B cell (primary cell): ENCODE measurements at regions not wholly inside any gene's neighbourhood (a gene's known extent, or its start where the extent isn't known, plus 50 kb on each side); places are given as distances from the start of the nearest gene placed in this dataset.

Experiments
- ATAC-seq: fragments of 200-7000 bp; cut with Tn5 transposase; one replicate; pipeline ENCODE4 v1.10.0; 2021; ENCODE audit warnings: low read depth, mild to moderate bottlenecking, moderate number of reproducible peaks, moderate library complexity
- CTCF ChIA-PET: fragments of 350-600 bp; sonication (Branson Sonifier 250); formaldehyde crosslinking; loops from one replicate; lab custom pipeline; 2021; ENCODE audit warnings: antibody characterized with exemption, inconsistent platforms; lab: Charles Lee
- POLR2A ChIA-PET: fragments of 350-600 bp; sonication (Branson Sonifier 250); formaldehyde crosslinking; loops from one replicate; lab custom pipeline; 2021; ENCODE audit warnings: antibody characterized with exemption; lab: Charles Lee
- DNase-seq: peaks from one replicate; pipeline ENCODE4 v3.0.0; 2013
- H2AFZ ChIP-seq: 2 replicates; pipeline ENCODE4 v1.6.1; 2012; ENCODE audit warnings: mild to moderate bottlenecking, low read depth, low read length; ENCODE audit not compliant: insufficient read depth, poor library complexity, severe bottlenecking
- H3K27ac ChIP-seq, 2 donors: 1 replicate in 1 of 2; 2 replicates in 1 of 2; pipeline ENCODE4 v1.5.1; 2012 to 2013; ENCODE audit warnings: low read length in 2 of 2, mild to moderate bottlenecking in 2 of 2, moderate library complexity in 1 of 2
- H3K27me3 ChIP-seq, 4 experiments: fragments of 200-600 bp in 1 of 4; sonication (generic) in 1 of 4; replicated peaks in 1 of 4; 1 replicate in 2 of 4; 2 replicates in 2 of 4; pipeline versions ENCODE4 v1.6.1 to v1.7.0; 2013 to 2016; ENCODE audit warnings: low read length in 3 of 4, mild to moderate bottlenecking in 2 of 4, mixed read lengths in 1 of 4, moderate library complexity in 1 of 4; ENCODE audit not compliant: insufficient read depth in 4 of 4, control insufficient read depth in 3 of 4; ENCODE audit errors: control extremely low read depth in 1 of 4
- H3K36me3 ChIP-seq, 2 experiments: replicated peaks in 1 of 2; 1 replicate in 1 of 2; 2 replicates in 1 of 2; pipeline versions ENCODE4 v1.6.1 to v1.7.1; 2013; ENCODE audit warnings: low read length in 1 of 2; ENCODE audit not compliant: insufficient read depth in 2 of 2, control insufficient read depth in 1 of 2; ENCODE audit errors: control extremely low read depth in 1 of 2, extremely low read depth in 1 of 2
- H3K4me1 ChIP-seq, 2 donors: fragments of 200-600 bp in 1 of 2; sonication (generic) in 1 of 2; 1 replicate in 1 of 2; 2 replicates in 1 of 2; pipeline versions ENCODE4 v1.5.1 to v1.6.1; 2013 to 2017; ENCODE audit warnings: low read length in 2 of 2; ENCODE audit not compliant: control insufficient read depth in 2 of 2, insufficient read depth in 2 of 2
- H3K4me2 ChIP-seq: replicated peaks from 2 replicates; pipeline ENCODE3; 2012; ENCODE audit warnings: mild to moderate bottlenecking, low read depth, low read length; ENCODE audit not compliant: poor library complexity, severe bottlenecking
- H3K4me3 ChIP-seq, 5 experiments: fragments of 200-600 bp in 1 of 5; sonication (generic) in 1 of 5; 1 replicate in 3 of 5; 2 replicates in 2 of 5; pipeline versions ENCODE4 v1.5.1 to v1.7.0; 2011 to 2016; ENCODE audit warnings: low read length in 4 of 5, mild to moderate bottlenecking in 4 of 5, low read depth in 2 of 5, control low read depth in 1 of 5, moderate library complexity in 1 of 5; ENCODE audit not compliant: insufficient read depth in 1 of 5; ENCODE audit errors: control extremely low read depth in 1 of 5, extremely low read depth in 1 of 5
- H3K79me2 ChIP-seq: fragments of 200-600 bp; sonication (generic); one replicate; pipeline ENCODE4 v1.6.0; 2016; ENCODE audit warnings: low read length; ENCODE audit not compliant: control insufficient read depth, insufficient read depth
- H3K9ac ChIP-seq: fragments of 200-600 bp; sonication (generic); 2 replicates; pipeline ENCODE4 v1.6.1; 2017; ENCODE audit warnings: mild to moderate bottlenecking, low read length, moderate library complexity
- H3K9me3 ChIP-seq, 3 donors: one replicate each; pipeline versions ENCODE4 v1.6.1 to v1.7.1; 2013; ENCODE audit warnings: low read length in 2 of 3; ENCODE audit not compliant: control insufficient read depth in 2 of 3, insufficient read depth in 1 of 3; ENCODE audit errors: control extremely low read depth in 1 of 3
- H4K20me1 ChIP-seq: 2 replicates; pipeline ENCODE4 v1.6.0; 2012; ENCODE audit warnings: mild to moderate bottlenecking, low read length; ENCODE audit not compliant: insufficient read depth, control insufficient read depth, poor library complexity, severe bottlenecking
- H3K27ac Mint-ChIP-seq: one replicate; pipeline ENCODE4 v1.8.0; 2021; ENCODE audit warnings: mixed read lengths
- H3K27me3 Mint-ChIP-seq: one replicate; pipeline ENCODE4 v1.8.0; 2021; ENCODE audit warnings: mixed read lengths
- H3K4me1 Mint-ChIP-seq: one replicate; pipeline ENCODE4 v1.8.0; 2021; ENCODE audit warnings: mixed read lengths
- H3K4me3 Mint-ChIP-seq: one replicate; pipeline ENCODE4 v1.8.0; 2021; ENCODE audit warnings: mixed read lengths
- H3K9me3 Mint-ChIP-seq: one replicate; pipeline ENCODE4 v1.8.0; 2022; ENCODE audit warnings: mixed read lengths; ENCODE audit not compliant: insufficient read depth
- CTCF ChIP-seq: fragments of 200-600 bp; IDR thresholded peaks from one replicate; pipeline ENCODE4 v1.8.0; 2022; ENCODE audit warnings: antibody characterized with exemption, mild to moderate bottlenecking
- EZH2 ChIP-seq: IDR thresholded peaks from 2 replicates; pipeline ENCODE4 v1.6.1; 2012; ENCODE audit warnings: borderline replicate concordance, low read depth, mild to moderate bottlenecking, moderate library complexity, low read length; ENCODE audit not compliant: insufficient read depth, poor library complexity, severe bottlenecking
- WGBS: methylation state at CpG from one replicate; pipeline ENCODE4 v1.1.5; 2013; ENCODE audit warnings: missing lambda C conversion rate; ENCODE audit not compliant: insufficient coverage; 5-methylcytosine and 5-hydroxymethylcytosine counted together
- intact Hi-C: fragments of 100-400 bp; cut with micrococcal nuclease; formaldehyde crosslinking; loops from one replicate; pipeline ENCODE4 v1.10.0; 2022

- Histone ChIP-seq H3K4me3 (no peak overlapping the region), H2AFZ (no peak overlapping the region), H3K4me1 (peaks cover 3 to 9% of the 10 kb centered on the region in 2 donors), H3K9ac (no peak overlapping the region), H3K79me2 (no peaks in the 10 kb centered on the region), H3K27ac (no peak overlapping the region), H3K36me3 (no peaks in the 10 kb centered on the region), H3K27me3 (no peaks in the 10 kb centered on the region), H4K20me1 (no peaks in the 10 kb centered on the region), H3K9me3 (no peaks in the 10 kb centered on the region), H3K4me2 (no peak overlapping the region)
- intact Hi-C loops = no loop called here
- Mint-ChIP-seq H3K4me1 (peaks cover 6% of the 10 kb centered on the region), H3K27ac (no peak overlapping the region), H3K4me3 (no peak overlapping the region), H3K27me3 (peaks cover 11% of the 10 kb centered on the region), H3K9me3 (no peaks in the 10 kb centered on the region)
- DNase-seq (peak; percentile 69), ATAC-seq (peak; percentile 91)
- POLR2A ChIA-PET = no interaction called here
- CTCF ChIA-PET = interaction anchor here (1.5 to 2.5 kb wide), 2 partner anchors 10 to 886 kb away, joined by 4 to 28 read pairs; partner anchors contain the start of gene EPHA4
- TF ChIP-seq CTCF (peak; percentile 92), EZH2 (no peak)
- WGBS = 71% methylated on average over 10 of the region's 15 CpGs
Observed at GRCh38 chr2:220687231-220687843, 884.8 kb downstream of the EPHA4 start.

DNA sequence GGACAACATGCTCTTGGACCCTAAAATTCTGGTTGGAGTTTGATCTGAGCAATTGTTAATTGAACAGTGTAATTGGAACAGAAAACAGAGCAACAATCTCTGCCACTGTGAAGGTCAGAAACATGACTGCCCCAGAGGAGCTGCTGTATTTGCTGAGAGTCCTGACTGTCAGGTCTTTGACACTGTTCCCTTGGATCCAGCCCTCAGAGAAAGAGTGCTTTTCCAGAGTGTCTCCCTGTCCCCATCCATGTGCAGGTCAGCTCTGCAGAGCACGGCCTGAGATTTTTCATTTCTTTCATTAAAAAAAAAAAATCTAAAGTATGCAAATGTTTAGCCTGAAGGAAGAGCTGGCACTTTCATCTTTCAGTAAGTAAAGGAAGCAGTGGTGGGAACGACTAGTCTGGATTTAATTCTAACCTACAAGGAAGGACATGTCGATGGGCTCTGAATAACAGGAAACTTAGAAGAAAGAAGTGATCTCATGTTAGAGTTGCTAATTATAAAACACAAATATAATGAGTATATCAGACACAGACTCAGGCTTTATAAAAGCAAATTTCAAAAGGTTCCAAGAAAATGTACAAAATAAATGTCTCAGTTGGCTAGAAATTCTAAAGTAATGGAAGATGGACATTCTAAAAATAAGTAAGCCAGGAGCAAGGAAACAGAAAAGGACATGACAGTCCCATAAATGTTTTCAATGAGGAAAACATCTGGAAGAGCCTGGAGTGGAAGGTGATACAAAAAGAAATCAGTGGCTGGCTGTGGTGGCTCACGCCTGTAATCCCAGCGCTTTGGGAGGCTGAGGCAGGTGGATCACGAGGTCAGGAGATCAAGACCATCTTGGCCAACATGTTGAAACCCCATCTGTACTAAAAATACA, 876.5 kb downstream of the EPHA4 start:
- H3K4me3 Mint-ChIP-seq = no peak overlapping the region
- H3K9me3 ChIP-seq = no peaks in the 10 kb centered on the region
- H3K27me3 Mint-ChIP-seq = peaks cover 25% of the 10 kb centered on the region
- no peaks in the 10 kb centered on the region for H3K27me3 ChIP-seq
- WGBS = no CpG with 5 or more reads among the region's 6 CpGs
- no peaks in the 10 kb centered on the region for H3K4me1 Mint-ChIP-seq
- POLR2A ChIA-PET = no interaction called here
- intact Hi-C loops = no loop called here
- no peaks in the 10 kb centered on the region for H3K36me3 ChIP-seq
- no peak overlapping the region for H3K9ac ChIP-seq
- H4K20me1 ChIP-seq = no peaks in the 10 kb centered on the region
- DNase-seq (no peak), ATAC-seq (no peak)
- no peaks in the 10 kb centered on the region for H3K79me2 ChIP-seq
- H3K27ac Mint-ChIP-seq = no peak overlapping the region
- H3K4me3 ChIP-seq = no peak overlapping the region
- no peak overlapping the region for H3K4me2 ChIP-seq
- CTCF ChIA-PET = no interaction called here
- TF ChIP-seq CTCF = no peak
- peaks cover 2% of the 10 kb centered on the region for H3K9me3 Mint-ChIP-seq
- no peak overlapping the region for H3K27ac ChIP-seq
- no peaks in the 10 kb centered on the region for H3K4me1 ChIP-seq
- no peak overlapping the region for H2AFZ ChIP-seq
